ENCODE measurements at regions not wholly inside any gene's neighbourhood (a gene's known extent, or its start where the extent isn't known, plus 50 kb on each side); places are given as distances from the start of the nearest gene placed in this dataset.

GRCh38 chr2:188893972-188894371 lies 80.2 kb upstream of the COL3A1 start:
- CTCF ChIA-PET (ENCODE audit: partially characterized antibody) = no interaction called here
- H3K27me3 ChIP-seq (ENCODE audit: insufficient read depth, low read length) = no peaks in the 10 kb centered on the region
- H3K4me1 Mint-ChIP-seq = no peaks in the 10 kb centered on the region
- intact Hi-C loops (cut with micrococcal nuclease) = no loop called here
- no peaks in the 10 kb centered on the region for H3K9me3 ChIP-seq (ENCODE audit: control insufficient read depth in 1 of 2, low read length in 2 of 2)
- H3K36me3 ChIP-seq (ENCODE audit: insufficient read depth, low read length) = no peaks in the 10 kb centered on the region
- H3K27me3 Mint-ChIP-seq = no peaks in the 10 kb centered on the region
- H3K27ac ChIP-seq (ENCODE audit: low read depth, low read length) = no peak overlapping the region
- DNase-seq = no peak
- H3K36me3 Mint-ChIP-seq = no peaks in the 10 kb centered on the region
- H3K4me3 Mint-ChIP-seq = no peak overlapping the region
- no peak overlapping the region for H3K4me3 ChIP-seq (ENCODE audit: low read length in 2 of 2)
- H3K27ac Mint-ChIP-seq = no peak overlapping the region
- no peaks in the 10 kb centered on the region for H3K4me1 ChIP-seq (ENCODE audit: insufficient read depth, low read length)
- POLR2A ChIA-PET (ENCODE audit: partially characterized antibody) = no interaction called here
- peaks cover 0 to 2% (median under 1%) of the 10 kb centered on the region in 8 donors for H3K9me3 Mint-ChIP-seq

GRCh38 chr2:188894979-188895378 lies 79.2 kb upstream of the COL3A1 start:
- POLR2A ChIA-PET (ENCODE audit: partially characterized antibody) = no interaction called here
- H3K9me3 ChIP-seq (ENCODE audit: control insufficient read depth in 1 of 2, low read length in 2 of 2) = no peaks in the 10 kb centered on the region
- Mint-ChIP-seq H3K27me3 (no peaks in the 10 kb centered on the region), H3K27ac (no peak overlapping the region), H3K36me3 (no peaks in the 10 kb centered on the region), H3K9me3 (peaks cover 0 to 2% (median 0%) of the 10 kb centered on the region in 8 donors), H3K4me1 (no peaks in the 10 kb centered on the region), H3K4me3 (no peak overlapping the region)
- CTCF ChIA-PET (ENCODE audit: partially characterized antibody) = no interaction called here
- H3K4me1 ChIP-seq (ENCODE audit: insufficient read depth, low read length) = no peaks in the 10 kb centered on the region
- no peak for DNase-seq
- no peak overlapping the region for H3K27ac ChIP-seq (ENCODE audit: low read depth, low read length)
- no peaks in the 10 kb centered on the region for H3K36me3 ChIP-seq (ENCODE audit: insufficient read depth, low read length)
- no peak overlapping the region for H3K4me3 ChIP-seq (ENCODE audit: low read length in 2 of 2)
- intact Hi-C loops (cut with micrococcal nuclease) = no loop called here
- H3K27me3 ChIP-seq (ENCODE audit: insufficient read depth, low read length) = no peaks in the 10 kb centered on the region

- Mint-ChIP-seq H3K4me3 (no peak overlapping the region), H3K9me3 (peaks cover 0 to 4% (median 0%) of the 10 kb centered on the region in 8 donors), H3K4me1 (no peaks in the 10 kb centered on the region), H3K27me3 (no peaks in the 10 kb centered on the region), H3K27ac (no peak overlapping the region), H3K36me3 (no peaks in the 10 kb centered on the region)
- Histone ChIP-seq H3K27me3 (ENCODE audit: insufficient read depth, low read length) (no peaks in the 10 kb centered on the region), H3K27ac (ENCODE audit: low read depth, low read length) (no peak overlapping the region), H3K36me3 (ENCODE audit: insufficient read depth, low read length) (no peaks in the 10 kb centered on the region), H3K9me3 (ENCODE audit: control insufficient read depth in 1 of 2, low read length in 2 of 2) (no peaks in the 10 kb centered on the region), H3K4me1 (ENCODE audit: insufficient read depth, low read length) (no peaks in the 10 kb centered on the region), H3K4me3 (ENCODE audit: low read length in 2 of 2) (no peak overlapping the region)
- ChIA-PET CTCF (ENCODE audit: partially characterized antibody) (no interaction called here), POLR2A (ENCODE audit: partially characterized antibody) (no interaction called here)
- intact Hi-C loops (cut with micrococcal nuclease) = no loop called here
- DNase-seq = no peak
Measured at GRCh38 chr2:188897096-188897495, 77.1 kb upstream of the COL3A1 start.

GRCh38 chr2:188898261-188898660 lies 75.9 kb upstream of the COL3A1 start:
- POLR2A ChIA-PET (ENCODE audit: partially characterized antibody) = no interaction called here
- CTCF ChIA-PET (ENCODE audit: partially characterized antibody) = no interaction called here
- no peaks in the 10 kb centered on the region for H3K36me3 Mint-ChIP-seq
- H3K27ac ChIP-seq (ENCODE audit: low read depth, low read length) = no peak overlapping the region
- intact Hi-C loops (cut with micrococcal nuclease) = no loop called here
- no peak overlapping the region for H3K27ac Mint-ChIP-seq
- H3K9me3 Mint-ChIP-seq = peaks cover 0 to 4% (median 0%) of the 10 kb centered on the region in 8 donors
- H3K27me3 ChIP-seq (ENCODE audit: insufficient read depth, low read length) = no peaks in the 10 kb centered on the region
- H3K4me1 ChIP-seq (ENCODE audit: insufficient read depth, low read length) = no peaks in the 10 kb centered on the region
- H3K9me3 ChIP-seq (ENCODE audit: control insufficient read depth in 1 of 2, low read length in 2 of 2) = no peaks in the 10 kb centered on the region
- no peak overlapping the region for H3K4me3 ChIP-seq (ENCODE audit: low read length in 2 of 2)
- no peaks in the 10 kb centered on the region for H3K27me3 Mint-ChIP-seq
- no peak for DNase-seq
- H3K36me3 ChIP-seq (ENCODE audit: insufficient read depth, low read length) = no peaks in the 10 kb centered on the region
- no peaks in the 10 kb centered on the region for H3K4me1 Mint-ChIP-seq
- H3K4me3 Mint-ChIP-seq = no peak overlapping the region

GRCh38 chr2:188902901-188903491 lies 71.2 kb upstream of the COL3A1 start:
- DNase-seq = no peak
- no peaks in the 10 kb centered on the region for H3K27me3 ChIP-seq (ENCODE audit: insufficient read depth, low read length)
- no peaks in the 10 kb centered on the region for H3K9me3 ChIP-seq (ENCODE audit: control insufficient read depth in 1 of 2, low read length in 2 of 2)
- H3K9me3 Mint-ChIP-seq = peaks cover 0 to 4% (median 0%) of the 10 kb centered on the region in 8 donors
- no peaks in the 10 kb centered on the region for H3K4me1 Mint-ChIP-seq
- peak overlapping the region in 1 of 7 donors; percentile 10 for H3K27ac Mint-ChIP-seq
- H3K4me3 ChIP-seq (ENCODE audit: low read length in 2 of 2) = no peak overlapping the region
- intact Hi-C loops (cut with micrococcal nuclease) = no loop called here
- H3K27me3 Mint-ChIP-seq = no peaks in the 10 kb centered on the region
- H3K4me3 Mint-ChIP-seq = no peak overlapping the region
- H3K36me3 Mint-ChIP-seq = no peaks in the 10 kb centered on the region
- no peaks in the 10 kb centered on the region for H3K4me1 ChIP-seq (ENCODE audit: insufficient read depth, low read length)
- CTCF ChIA-PET (ENCODE audit: partially characterized antibody) = no interaction called here
- H3K27ac ChIP-seq (ENCODE audit: low read depth, low read length) = no peak overlapping the region
- no peaks in the 10 kb centered on the region for H3K36me3 ChIP-seq (ENCODE audit: insufficient read depth, low read length)
- POLR2A ChIA-PET (ENCODE audit: partially characterized antibody) = no interaction called here

- DNase-seq = no peak
- Mint-ChIP-seq H3K27ac (no peak overlapping the region), H3K4me1 (no peaks in the 10 kb centered on the region), H3K27me3 (no peaks in the 10 kb centered on the region), H3K4me3 (no peak overlapping the region), H3K36me3 (no peaks in the 10 kb centered on the region), H3K9me3 (peaks cover 0 to 4% (median 0%) of the 10 kb centered on the region in 8 donors)
- no peaks in the 10 kb centered on the region for H3K4me1 ChIP-seq (ENCODE audit: insufficient read depth, low read length)
- CTCF ChIA-PET (ENCODE audit: partially characterized antibody) = no interaction called here
- no peaks in the 10 kb centered on the region for H3K36me3 ChIP-seq (ENCODE audit: insufficient read depth, low read length)
- intact Hi-C loops (cut with micrococcal nuclease) = no loop called here
- H3K4me3 ChIP-seq (ENCODE audit: low read length in 2 of 2) = no peak overlapping the region
- POLR2A ChIA-PET (ENCODE audit: partially characterized antibody) = no interaction called here
- no peaks in the 10 kb centered on the region for H3K9me3 ChIP-seq (ENCODE audit: control insufficient read depth in 1 of 2, low read length in 2 of 2)
- H3K27ac ChIP-seq (ENCODE audit: low read depth, low read length) = no peak overlapping the region
- H3K27me3 ChIP-seq (ENCODE audit: insufficient read depth, low read length) = no peaks in the 10 kb centered on the region
Measured at GRCh38 chr2:188903740-188904139, 70.4 kb upstream of the COL3A1 start.

GRCh38 chr2:188909036-188909435 lies 65.1 kb upstream of the COL3A1 start:
- H3K4me3 Mint-ChIP-seq = no peak overlapping the region

GRCh38 chr2:188916736-188917135 lies 57.4 kb upstream of the COL3A1 start:
- H3K9me3 ChIP-seq (ENCODE audit: control insufficient read depth in 1 of 2, low read length in 2 of 2) = no peaks in the 10 kb centered on the region
- Mint-ChIP-seq H3K27ac (no peak overlapping the region), H3K4me1 (no peaks in the 10 kb centered on the region), H3K36me3 (no peaks in the 10 kb centered on the region), H3K27me3 (no peaks in the 10 kb centered on the region), H3K9me3 (peaks cover 0 to 3% (median 0%) of the 10 kb centered on the region in 8 donors), H3K4me3 (no peak overlapping the region)
- no peak overlapping the region for H3K4me3 ChIP-seq (ENCODE audit: low read length in 2 of 2)
- DNase-seq = no peak
- H3K27me3 ChIP-seq (ENCODE audit: insufficient read depth, low read length) = no peaks in the 10 kb centered on the region
- H3K36me3 ChIP-seq (ENCODE audit: insufficient read depth, low read length) = no peaks in the 10 kb centered on the region
- no peaks in the 10 kb centered on the region for H3K4me1 ChIP-seq (ENCODE audit: insufficient read depth, low read length)
- POLR2A ChIA-PET (ENCODE audit: partially characterized antibody) = no interaction called here
- intact Hi-C loops (cut with micrococcal nuclease) = no loop called here
- H3K27ac ChIP-seq (ENCODE audit: low read depth, low read length) = no peak overlapping the region
- CTCF ChIA-PET (ENCODE audit: partially characterized antibody) = no interaction called here

More at GRCh38 chr2:188909036-188909435, 65.1 kb upstream of the COL3A1 start:
- Mint-ChIP-seq H3K9me3 (peaks cover 0 to 5% (median 0%) of the 10 kb centered on the region in 8 donors), H3K36me3 (no peaks in the 10 kb centered on the region), H3K27ac (no peak overlapping the region), H3K4me1 (no peaks in the 10 kb centered on the region), H3K27me3 (no peaks in the 10 kb centered on the region)
- Histone ChIP-seq H3K4me3 (ENCODE audit: low read length in 2 of 2) (no peak overlapping the region), H3K36me3 (ENCODE audit: insufficient read depth, low read length) (no peaks in the 10 kb centered on the region), H3K4me1 (ENCODE audit: insufficient read depth, low read length) (no peaks in the 10 kb centered on the region), H3K27ac (ENCODE audit: low read depth, low read length) (no peak overlapping the region), H3K27me3 (ENCODE audit: insufficient read depth, low read length) (no peaks in the 10 kb centered on the region), H3K9me3 (ENCODE audit: control insufficient read depth in 1 of 2, low read length in 2 of 2) (no peaks in the 10 kb centered on the region)
- ChIA-PET CTCF (ENCODE audit: partially characterized antibody) (no interaction called here), POLR2A (ENCODE audit: partially characterized antibody) (no interaction called here)
- intact Hi-C loops (cut with micrococcal nuclease) = no loop called here
- DNase-seq = no peak
